NCI-H2081 treated with DMSO at 0.1 percent for 48 hours (cell line): ENCODE measurements at regions not wholly inside any gene's neighbourhood (a gene's known extent, or its start where the extent isn't known, plus 50 kb on each side); places are given as distances from the start of the nearest gene placed in this dataset.
"Not testable (repeated sequence)": the region's sequence is repeated elsewhere in the genome, so short reads cannot be mapped to it uniquely, and the experiment has no call there.

Experiments
- DNase-seq: peaks from one replicate; lab custom pipeline; 2025; lab: John Stamatoyannopoulos, UW

DNA sequence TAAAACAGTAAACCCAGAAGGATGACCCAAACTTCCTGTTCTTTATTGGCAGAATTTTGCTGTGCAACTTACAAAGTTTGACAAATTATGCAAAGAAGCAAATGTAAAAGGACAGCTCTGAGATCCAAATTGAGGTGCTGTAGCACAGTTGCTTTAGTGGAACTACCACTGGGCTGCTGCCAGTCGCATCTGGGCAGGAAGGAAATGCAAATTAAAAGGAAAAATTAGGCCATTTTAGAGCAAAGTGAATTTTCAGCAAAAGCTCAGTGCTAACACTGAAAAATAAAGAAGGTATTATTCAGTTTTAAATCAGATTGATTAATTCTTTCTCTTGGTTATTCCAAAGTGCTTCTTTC is 104.5 kb downstream of the ZMAT3 start:
- DNase-seq = no peak

DNA sequence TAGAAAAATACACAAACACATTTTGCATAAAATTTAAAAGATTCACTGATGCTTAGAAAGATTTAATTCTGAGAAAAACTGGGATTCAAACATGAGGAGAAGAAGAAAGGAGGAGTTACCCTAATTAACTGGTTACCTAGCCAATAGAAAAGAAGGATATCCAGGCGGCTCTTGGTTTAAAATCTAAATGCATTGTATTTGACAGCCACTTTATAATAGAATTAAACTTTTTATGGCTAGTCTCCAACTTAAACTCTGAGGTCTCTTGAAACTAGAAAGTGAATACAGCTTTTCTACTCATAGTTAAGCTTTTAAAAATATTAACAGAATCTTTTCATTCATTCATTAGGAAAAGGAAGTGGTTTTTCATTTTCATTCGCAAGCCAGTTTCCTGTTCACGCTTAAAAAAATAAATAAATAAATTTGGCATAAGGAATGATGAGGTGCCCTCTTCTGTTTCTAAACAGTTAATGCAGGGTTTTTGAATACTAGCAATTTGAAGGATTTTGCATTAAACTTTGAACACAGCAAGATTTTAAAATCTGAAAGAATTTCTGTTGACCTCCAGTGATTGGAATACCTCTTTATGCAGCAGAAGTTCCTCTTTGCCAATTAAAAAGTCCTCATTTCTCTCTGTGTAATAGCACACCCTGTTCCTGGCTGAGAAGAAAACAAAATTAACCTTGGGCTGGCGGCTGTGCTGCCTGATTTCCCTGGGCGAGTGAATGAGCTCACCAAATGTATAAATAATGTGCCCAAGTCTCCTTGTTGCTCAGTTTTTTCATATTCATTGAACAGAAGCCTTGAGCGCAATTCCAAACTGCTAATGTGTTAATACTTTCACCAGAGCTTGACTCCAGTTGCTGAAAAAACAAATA is 105.1 kb downstream of the ZMAT3 start:
- DNase-seq = peak; percentile 90

DNA sequence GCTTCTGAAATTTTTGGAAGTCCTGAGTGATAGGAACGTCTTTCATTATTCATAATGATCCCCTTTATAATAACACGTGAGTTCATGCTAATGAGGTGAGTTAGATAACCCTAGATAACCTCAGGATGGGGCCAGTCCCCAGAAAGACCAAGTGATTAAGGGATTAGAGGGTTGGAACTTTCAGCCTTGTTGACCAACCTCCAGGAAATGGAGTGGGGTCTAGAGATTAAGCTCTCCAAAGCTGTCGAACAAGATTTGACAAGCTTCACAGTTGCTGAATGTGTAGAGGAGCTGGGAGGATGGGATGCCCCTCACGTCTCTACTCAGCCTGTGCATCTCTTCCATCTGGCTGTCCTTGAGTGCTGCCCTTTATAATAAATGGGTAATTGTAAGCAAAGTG is 107.1 kb downstream of the ZMAT3 start:
- no peak for DNase-seq

DNA sequence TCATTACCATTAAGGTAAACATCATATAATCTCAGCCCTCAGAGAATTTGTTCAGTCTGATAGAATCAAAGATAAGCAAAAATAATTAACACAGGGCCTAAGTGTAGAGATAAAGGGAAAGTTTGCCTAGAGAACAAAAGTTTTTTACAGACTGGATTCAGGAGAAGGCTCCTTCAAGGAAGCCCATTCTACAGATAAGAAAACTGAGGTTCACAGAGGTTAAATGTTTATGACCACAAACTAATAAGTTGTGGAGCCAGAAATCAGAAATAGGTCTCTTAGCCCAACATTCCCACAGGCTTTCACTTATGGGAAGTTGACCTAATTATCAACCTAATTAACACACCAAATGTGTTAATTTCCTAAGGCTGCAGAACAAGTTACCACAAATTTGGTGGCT is 110.7 kb downstream of the ZMAT3 start:
- DNase-seq = no peak

DNA sequence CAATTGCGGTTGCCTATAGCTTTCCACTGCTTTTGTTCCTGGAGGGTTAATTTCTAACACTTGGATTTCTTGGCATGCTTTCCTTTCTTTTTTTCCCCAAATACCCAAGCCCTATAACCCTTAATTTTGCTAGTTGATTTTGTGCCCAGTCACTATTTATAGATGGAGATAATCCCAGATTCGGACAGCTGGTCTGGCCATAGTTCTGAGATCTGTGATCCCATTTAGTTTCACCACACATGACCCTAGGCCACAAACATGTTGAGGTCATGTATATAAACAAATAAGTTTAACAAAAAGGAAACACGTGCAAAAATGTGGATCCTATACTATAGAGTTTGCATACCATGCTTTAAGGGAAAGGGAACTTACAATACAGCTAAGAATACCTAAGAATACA is 111.4 kb downstream of the ZMAT3 start:
- no peak for DNase-seq

DNA sequence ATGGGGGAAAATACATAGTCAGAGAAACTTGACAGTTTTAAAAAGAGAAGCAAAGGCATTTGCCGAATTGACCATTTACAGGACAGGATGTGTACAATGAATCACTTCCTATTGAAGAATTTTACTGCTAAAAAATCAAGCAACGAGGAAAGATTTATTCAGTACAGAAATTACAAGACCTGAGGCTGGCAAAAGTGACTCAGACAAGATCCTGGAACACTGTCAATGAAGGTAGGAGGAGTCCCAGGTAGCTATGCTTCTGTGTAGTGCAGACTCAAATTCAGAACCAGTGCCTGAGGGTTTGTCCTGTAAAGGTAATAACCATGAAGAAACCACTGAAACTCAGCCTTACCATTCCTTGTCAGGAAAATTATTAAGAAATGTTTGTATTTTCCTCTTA is 120.9 kb downstream of the ZMAT3 start:
- no peak for DNase-seq

DNA sequence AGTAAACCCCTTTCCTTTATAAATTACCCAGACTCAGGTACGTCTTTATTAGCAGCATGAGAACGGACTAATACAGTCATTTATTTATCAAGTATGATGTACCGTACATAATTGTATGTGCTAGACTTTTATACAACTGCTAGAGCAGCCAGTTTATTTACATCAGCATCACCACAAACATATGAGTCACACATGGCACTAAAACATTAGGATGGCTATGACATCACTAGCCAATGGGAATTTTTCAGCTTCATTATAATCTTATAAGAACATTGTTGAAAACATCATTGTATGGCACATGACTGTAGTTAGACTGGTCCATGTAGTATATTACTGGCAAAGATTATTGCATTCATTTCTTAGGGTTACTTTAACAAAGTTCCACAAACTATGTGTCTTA is 121.7 kb downstream of the ZMAT3 start:
- no peak for DNase-seq

DNA sequence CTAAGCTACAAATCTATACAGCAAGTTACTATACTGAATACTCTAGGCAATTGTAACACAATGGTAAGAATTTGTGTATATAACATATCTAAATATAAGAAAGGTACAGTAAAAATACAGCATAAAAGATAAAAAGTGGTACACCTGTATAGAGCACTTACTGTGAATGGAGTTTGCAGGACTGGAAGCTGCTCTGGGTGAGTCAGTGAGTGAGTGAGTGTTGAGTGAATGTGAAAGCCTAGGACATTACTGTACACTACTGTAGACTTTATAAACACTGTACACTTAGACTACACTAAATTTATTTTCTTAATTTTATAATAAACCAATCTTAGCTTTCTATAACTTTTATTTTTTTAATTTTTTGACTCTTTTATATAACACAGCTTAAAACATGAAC is 123.1 kb downstream of the ZMAT3 start:
- DNase-seq = no peak

DNA sequence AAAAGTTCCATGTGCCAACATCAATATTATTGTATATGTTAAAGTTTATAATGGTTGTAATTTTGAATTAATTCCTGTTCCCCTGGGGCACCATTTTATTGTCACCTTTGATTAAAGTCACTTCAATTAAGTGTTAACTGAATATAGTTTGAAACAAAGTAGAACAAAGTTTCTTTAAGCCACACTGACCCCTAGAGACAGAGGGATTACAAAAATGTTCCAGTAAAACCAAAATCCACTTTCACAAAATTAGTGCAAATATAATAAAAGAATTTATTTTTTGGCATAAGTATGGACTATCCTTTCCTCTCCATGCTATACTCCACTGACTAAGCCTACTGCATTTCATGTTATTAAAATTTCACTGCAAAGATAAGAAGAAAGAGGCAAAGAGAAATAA is 123.9 kb downstream of the ZMAT3 start:
- DNase-seq = no peak

DNA sequence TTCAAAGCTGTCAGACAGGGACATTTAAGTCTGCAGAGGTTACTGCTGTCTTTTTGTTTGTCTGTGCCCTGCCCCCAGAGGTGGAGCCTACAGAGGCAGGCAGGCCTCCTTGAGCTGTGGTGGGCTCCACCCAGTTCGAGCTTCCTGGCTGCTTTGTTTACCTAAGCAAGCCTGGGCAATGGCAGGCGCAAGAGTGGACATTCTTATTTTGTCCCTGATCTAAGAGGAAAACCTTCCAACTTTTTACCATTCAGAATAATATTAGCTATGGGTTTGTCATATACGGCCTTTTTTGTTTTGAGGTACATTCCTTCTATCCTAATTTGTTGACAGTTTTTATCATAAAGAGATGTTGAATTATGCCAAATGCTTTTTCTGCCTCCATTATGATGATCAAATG is 129.3 kb downstream of the ZMAT3 start:
- DNase-seq = not testable (repeated sequence)

DNA sequence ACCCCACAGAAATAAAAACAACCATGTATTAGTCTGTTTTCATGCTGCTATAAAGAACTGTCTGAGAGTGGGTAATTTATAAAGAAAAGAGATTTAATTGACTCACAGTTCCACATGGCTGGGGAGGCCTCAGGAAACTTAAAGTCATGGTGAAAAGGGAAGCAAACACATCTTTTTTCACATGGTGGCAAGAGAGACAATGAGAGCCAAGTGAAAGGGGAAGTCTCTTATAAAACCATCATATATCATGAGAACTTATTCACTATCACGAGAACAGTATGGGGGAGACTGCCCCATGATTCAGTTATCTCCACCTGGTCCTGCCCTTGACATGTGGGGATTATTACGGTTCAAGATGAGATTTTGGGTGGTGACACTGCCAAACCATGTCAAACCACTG is 141.5 kb downstream of the ZMAT3 start:
- DNase-seq = no peak

DNA sequence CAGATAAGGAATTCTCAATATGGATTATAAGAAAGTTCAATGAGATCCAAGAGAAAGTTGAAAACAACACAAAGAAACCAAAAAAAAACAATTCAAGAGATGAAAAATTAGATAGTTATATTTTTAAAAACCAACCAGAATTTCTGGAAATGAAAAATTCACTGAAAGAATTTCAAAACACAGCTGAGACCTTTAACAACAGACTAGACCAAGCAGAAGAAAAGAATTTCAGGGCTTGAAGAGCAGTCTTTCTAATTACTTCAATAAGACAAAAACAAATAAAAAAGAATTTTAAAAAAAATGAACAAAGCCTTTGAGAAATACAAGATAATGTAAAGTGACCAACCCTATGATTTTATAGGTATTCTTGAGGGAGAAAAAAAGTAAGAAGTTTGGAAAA is 155.4 kb downstream of the ZMAT3 start:
- DNase-seq = no peak

DNA sequence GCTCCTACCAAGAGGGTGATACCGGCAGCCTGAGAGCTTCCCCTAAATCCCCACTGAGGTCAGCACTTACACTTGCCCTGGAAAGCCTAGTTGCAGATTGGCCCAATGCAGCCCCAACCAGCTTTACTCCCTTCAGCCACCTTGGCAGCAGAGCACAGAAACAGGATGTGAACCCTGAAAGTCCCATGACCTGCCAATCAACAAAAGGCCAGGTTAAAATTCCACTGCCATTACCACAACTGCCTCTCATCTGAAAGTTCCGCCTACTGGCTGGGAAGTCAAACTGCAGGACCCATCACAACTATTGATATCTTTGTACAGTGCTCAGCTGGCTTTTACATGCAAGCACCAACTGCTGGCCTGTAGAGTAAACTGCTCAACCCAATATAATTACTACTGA is 156.2 kb downstream of the ZMAT3 start:
- no peak for DNase-seq

DNA sequence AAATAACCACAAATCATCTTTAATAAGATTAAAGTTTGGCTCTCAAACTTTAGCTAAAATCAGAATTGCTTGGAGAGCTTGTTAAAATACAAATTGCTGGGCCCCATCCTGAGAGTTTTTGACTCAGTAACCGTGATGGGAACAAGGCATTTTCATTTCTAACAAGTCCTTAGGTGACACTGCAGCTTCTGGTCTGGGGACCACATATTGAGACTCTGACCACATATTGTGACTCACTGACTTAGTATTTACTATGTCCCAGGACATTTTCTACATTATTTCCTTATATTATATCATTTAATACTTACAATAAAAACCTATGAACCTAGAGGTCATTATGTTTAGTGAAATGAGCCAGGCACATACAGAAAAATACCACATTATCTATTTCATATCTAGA is 164.5 kb downstream of the ZMAT3 start:
- DNase-seq = no peak

DNA sequence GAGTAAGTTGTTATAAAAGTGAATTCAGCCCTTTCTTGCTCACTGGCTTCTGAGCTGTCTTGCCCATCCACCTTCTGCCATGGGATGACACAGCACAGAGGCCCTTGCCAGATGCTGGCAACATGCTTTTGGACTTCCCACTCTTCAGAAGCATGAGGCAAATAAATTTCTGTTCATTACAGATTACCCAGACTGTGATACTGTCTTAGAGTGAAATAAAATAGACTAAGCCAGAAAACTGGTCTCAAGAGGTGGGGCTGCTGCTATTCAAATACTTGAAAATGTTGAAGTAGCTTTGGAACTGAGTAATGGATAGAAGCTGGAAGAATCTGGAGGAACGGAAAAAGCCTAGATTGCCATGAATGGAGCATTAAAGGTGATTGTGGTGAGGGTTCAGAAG is 170.4 kb downstream of the ZMAT3 start:
- DNase-seq = no peak

DNA sequence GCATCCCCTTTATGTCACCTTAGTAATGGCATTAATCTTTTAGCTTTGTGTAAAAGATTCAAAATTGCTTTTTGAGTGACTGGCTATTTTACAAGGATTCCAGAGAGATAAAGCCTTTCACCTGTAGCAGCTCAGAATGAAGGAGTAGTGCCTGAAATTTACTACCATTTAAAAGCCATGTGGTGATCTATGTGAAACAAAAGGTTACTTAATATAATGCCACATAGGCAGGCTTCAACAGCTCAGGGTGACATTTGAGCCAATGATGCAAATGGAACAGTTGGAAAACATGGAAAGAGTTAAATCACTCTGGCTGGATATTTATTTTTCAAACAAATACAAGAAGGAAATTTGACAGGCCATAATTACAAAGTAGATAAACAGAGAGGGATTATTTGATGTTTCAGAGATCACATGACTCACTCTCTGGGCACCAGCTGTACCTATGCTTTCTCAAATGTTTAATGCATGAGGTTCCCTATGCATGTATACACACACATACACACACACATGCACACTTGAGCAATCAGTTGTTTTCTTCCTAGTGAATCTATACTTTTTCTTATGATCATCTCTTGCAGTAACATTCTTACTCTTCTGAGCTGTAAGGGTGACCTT is 171.5 kb downstream of the ZMAT3 start:
- DNase-seq = peak; percentile 100

DNA sequence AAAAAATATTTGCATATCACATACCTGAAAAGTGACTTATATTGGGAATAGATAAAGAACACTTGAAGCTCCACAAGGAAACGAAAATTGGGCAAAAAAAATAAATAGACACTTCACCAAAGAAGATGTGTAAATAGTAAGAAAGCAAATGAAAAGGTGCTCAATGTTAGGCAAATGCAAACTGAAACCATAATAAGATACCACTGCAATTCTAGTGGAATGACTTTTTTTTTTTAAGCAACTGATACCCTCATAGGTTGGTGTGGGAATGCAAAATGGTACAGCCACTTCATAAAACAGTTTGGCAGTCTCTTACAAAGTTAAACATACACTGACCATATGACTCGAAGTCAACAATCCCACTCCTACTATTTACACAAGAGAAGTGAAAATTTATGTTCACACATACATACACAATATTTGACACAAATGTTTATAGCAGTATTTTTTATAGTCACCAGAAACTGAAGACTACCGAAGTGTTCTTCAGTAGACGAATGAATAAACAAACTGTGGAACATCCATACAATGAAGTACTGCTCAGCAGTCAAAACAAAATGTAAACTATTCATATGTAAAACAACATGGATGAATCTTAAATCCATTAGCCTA is 176.3 kb downstream of the ZMAT3 start:
- no peak for DNase-seq
